HepG2 (cell line): ENCODE measurements at regions not wholly inside any gene's neighbourhood (a gene's known extent, or its start where the extent isn't known, plus 50 kb on each side); places are given as distances from the start of the nearest gene placed in this dataset.

ENCODE experiments used
- ATAC-seq: fragments of 200-7000 bp; cut with Tn5 transposase; 3 replicates; pipeline ENCODE4 v1.9.1; 2020; ENCODE audit warnings: mild to moderate bottlenecking, moderate library complexity
- BruUV-seq: library from RNA; stranded (reverse); fragments of 400-500 nt; replicated peaks from 2 replicates; lab custom pipeline; 2021; lab: Mats Ljungman, UMichigan
- CTCF ChIA-PET: fragments of 300-600 bp; formaldehyde crosslinking; extraction: SDS; loops from one replicate; lab custom pipeline; 2021; ENCODE audit warnings: low total read pairs, inconsistent platforms, low intra/inter-chr PET ratio; lab: Yijun Ruan, JAX
- POLR2A ChIA-PET: fragments of 350-600 bp; sonication (Branson Sonifier 250); formaldehyde crosslinking; loops from one replicate; lab custom pipeline; 2020; ENCODE audit warnings: antibody characterized with exemption, inconsistent platforms; lab: Yijun Ruan, JAX
- DNase-seq: peaks from one replicate; pipeline ENCODE4 v3.0.0-alpha.2; 2015; ENCODE audit warnings: low spot score
- FAIRE-seq: peaks from 3 replicates; lab custom pipeline; 2011; peaks lifted over from hg19 to GRCh38; lab: Jason Lieb, UNC
- H2AFZ ChIP-seq: one replicate; pipeline ENCODE4 v1.6.1; 2011; ENCODE audit warnings: low read length, inconsistent platforms
- H3K27ac ChIP-seq: fragments of 300-600 bp; 3 replicates; pipeline ENCODE4 v1.8.0; 2011; ENCODE audit warnings: mixed run types, mild to moderate bottlenecking, mixed read lengths, low read length, inconsistent platforms; ENCODE audit not compliant: insufficient read depth; ENCODE audit errors: extremely low read length
- H3K27me3 ChIP-seq, 2 experiments: fragments of 200-600 bp in 1 of 2; 2 replicates in 1 of 2; 3 replicates in 1 of 2; pipeline versions ENCODE4 v1.6.0 to v1.8.0; 2011; ENCODE audit warnings: low read length in 2 of 2, mild to moderate bottlenecking in 2 of 2, moderate library complexity in 2 of 2, inconsistent platforms in 1 of 2; ENCODE audit not compliant: insufficient read depth in 2 of 2, control insufficient read depth in 1 of 2
- H3K36me3 ChIP-seq, 2 experiments: fragments of 200-600 bp in 1 of 2; replicated peaks in 1 of 2; 2 replicates in 1 of 2; 3 replicates in 1 of 2; pipeline versions ENCODE4 v1.5.1 to v1.8.0; 2011; ENCODE audit warnings: low read length in 2 of 2, inconsistent platforms in 1 of 2; ENCODE audit not compliant: insufficient read depth in 2 of 2, control insufficient read depth in 1 of 2
- H3K4me1 ChIP-seq: 2 replicates; pipeline ENCODE4 v1.5.1; 2012; ENCODE audit warnings: low read length, inconsistent platforms; ENCODE audit not compliant: insufficient read depth
- H3K4me2 ChIP-seq: 2 replicates; pipeline ENCODE4 v1.6.0; 2011; ENCODE audit warnings: low read depth, low read length, inconsistent platforms
- H3K4me3 ChIP-seq, 3 experiments: fragments of 200-600 bp in 1 of 3; sonication (generic), shearing (Covaris generic) in 1 of 3; replicated peaks in 1 of 3; 2 replicates each; pipeline ENCODE4 v1.5.1; 2011 to 2016; ENCODE audit warnings: low read length in 3 of 3, inconsistent platforms in 2 of 3, low read depth in 2 of 3, mild to moderate bottlenecking in 2 of 3, control low read depth in 1 of 3, mixed read lengths in 1 of 3; ENCODE audit not compliant: insufficient read depth in 1 of 3
- H3K79me2 ChIP-seq: one replicate; pipeline ENCODE4 v1.6.1; 2011; ENCODE audit warnings: low read length, inconsistent platforms; ENCODE audit not compliant: insufficient read depth
- H3K9ac ChIP-seq: 2 replicates; pipeline ENCODE4 v1.6.0; 2011; ENCODE audit warnings: mild to moderate bottlenecking, low read depth, low read length, inconsistent platforms; ENCODE audit not compliant: insufficient read depth
- H3K9me3 ChIP-seq: 2 replicates; pipeline ENCODE4 v1.5.1; 2012; ENCODE audit warnings: mild to moderate bottlenecking, low read length
- H4K20me1 ChIP-seq: 2 replicates; pipeline ENCODE4 v1.6.0; 2011; ENCODE audit warnings: inconsistent platforms, mild to moderate bottlenecking, low read length, moderate library complexity; ENCODE audit not compliant: insufficient read depth
- ERF ChIP-seq: IDR thresholded peaks from 2 replicates; pipeline ENCODE4 v1.6.1; 2018; ENCODE audit warnings: missing biosample characterization, missing genetic modification reagents
- MAFF ChIP-seq: IDR thresholded peaks from 2 replicates; pipeline ENCODE4 v1.6.1; 2011; ENCODE audit warnings: low read depth, low read length, improper control_type of control experiment
- NPAS2 ChIP-seq: sonication (generic); formaldehyde crosslinking; IDR thresholded peaks from 2 replicates; pipeline ENCODE4 v1.8.0; 2022; ENCODE audit warnings: mild to moderate bottlenecking, missing genetic modification reagents, borderline replicate concordance
- RFXAP ChIP-seq: sonication (generic); formaldehyde crosslinking; IDR thresholded peaks from 2 replicates; pipeline ENCODE4 v1.4.0; 2020; ENCODE audit warnings: missing genetic modification reagents, borderline replicate concordance
- SIN3B ChIP-seq: fragments of 150-350 bp; IDR thresholded peaks from 2 replicates; pipeline ENCODE4 v1.6.1; 2014; ENCODE audit warnings: low read length
- SP4 ChIP-seq: sonication (generic); formaldehyde crosslinking; IDR thresholded peaks from 2 replicates; pipeline ENCODE4 v1.8.1; 2023; ENCODE audit warnings: mild to moderate bottlenecking, missing genetic modification reagents
- YEATS4 ChIP-seq: sonication (generic); formaldehyde crosslinking; IDR thresholded peaks from 2 replicates; pipeline ENCODE4 v1.4.0; 2020; ENCODE audit warnings: missing genetic modification reagents, borderline replicate concordance
- ZKSCAN1 ChIP-seq: fragments of 150-350 bp; IDR thresholded peaks from 2 replicates; pipeline ENCODE4 v1.6.1; 2014; ENCODE audit warnings: low read length
- ZNF580 ChIP-seq: IDR thresholded peaks from 2 replicates; pipeline ENCODE4 v1.6.1; 2016; ENCODE audit warnings: low read depth, borderline replicate concordance
- ZSCAN20 ChIP-seq: sonication (generic); formaldehyde crosslinking; IDR thresholded peaks from 2 replicates; pipeline ENCODE4 v1.4.0; 2020; ENCODE audit warnings: missing genetic modification reagents, mild to moderate bottlenecking, borderline replicate concordance
- in situ Hi-C: cut with HindIII; loops from 2 replicates; pipeline ENCODE4 v1.10.0; 2017; ENCODE audit warnings: low pct_unique_long_range_greater_than_20kb; ENCODE audit not compliant: extremely low pct_ligation_motif_present
- intact Hi-C: fragments of 100-400 bp; cut with micrococcal nuclease; formaldehyde crosslinking; loops from one replicate; pipeline ENCODE4 v1.10.0; 2022; ENCODE audit not compliant: unreplicated experiment
- TF ChIP-seq, protein P1 (sequence below): IDR thresholded peaks from 2 replicates; pipeline ENCODE4 v1.6.1; 2016; ENCODE audit warnings: low read depth, missing genetic modification reagents, missing compliant biosample characterization
- TF ChIP-seq, protein P2 (sequence below): sonication (generic); formaldehyde crosslinking; IDR thresholded peaks from 2 replicates; pipeline ENCODE4 v1.5.1; 2020; ENCODE audit warnings: mild to moderate bottlenecking, missing genetic modification reagents
- TF ChIP-seq, protein P3 (sequence below): sonication (generic); formaldehyde crosslinking; IDR thresholded peaks from 2 replicates; pipeline ENCODE4 v1.8.1; 2023; ENCODE audit warnings: mild to moderate bottlenecking, inconsistent platforms, moderate library complexity, missing genetic modification reagents, borderline replicate concordance

DNA sequence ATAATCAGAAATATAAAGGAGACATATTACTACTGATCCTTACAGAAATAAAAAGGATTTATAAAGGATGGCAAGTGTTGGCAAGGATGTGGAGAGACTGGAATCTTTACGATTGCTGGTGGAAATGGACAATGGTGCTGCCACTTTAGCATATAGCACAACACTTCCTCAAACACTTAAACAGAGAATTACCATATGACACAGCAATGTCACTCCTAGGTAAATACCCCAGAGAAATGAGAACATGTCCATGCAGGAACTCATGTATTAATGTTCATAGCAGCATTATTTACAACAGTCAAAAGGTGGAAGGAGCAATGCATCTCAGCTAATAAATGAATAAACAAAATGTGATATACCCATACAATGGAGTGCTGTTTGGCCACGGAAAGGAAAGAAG is 137.5 kb downstream of the NDUFA10 start (continued):
- TF ChIP-seq, protein P1, sequence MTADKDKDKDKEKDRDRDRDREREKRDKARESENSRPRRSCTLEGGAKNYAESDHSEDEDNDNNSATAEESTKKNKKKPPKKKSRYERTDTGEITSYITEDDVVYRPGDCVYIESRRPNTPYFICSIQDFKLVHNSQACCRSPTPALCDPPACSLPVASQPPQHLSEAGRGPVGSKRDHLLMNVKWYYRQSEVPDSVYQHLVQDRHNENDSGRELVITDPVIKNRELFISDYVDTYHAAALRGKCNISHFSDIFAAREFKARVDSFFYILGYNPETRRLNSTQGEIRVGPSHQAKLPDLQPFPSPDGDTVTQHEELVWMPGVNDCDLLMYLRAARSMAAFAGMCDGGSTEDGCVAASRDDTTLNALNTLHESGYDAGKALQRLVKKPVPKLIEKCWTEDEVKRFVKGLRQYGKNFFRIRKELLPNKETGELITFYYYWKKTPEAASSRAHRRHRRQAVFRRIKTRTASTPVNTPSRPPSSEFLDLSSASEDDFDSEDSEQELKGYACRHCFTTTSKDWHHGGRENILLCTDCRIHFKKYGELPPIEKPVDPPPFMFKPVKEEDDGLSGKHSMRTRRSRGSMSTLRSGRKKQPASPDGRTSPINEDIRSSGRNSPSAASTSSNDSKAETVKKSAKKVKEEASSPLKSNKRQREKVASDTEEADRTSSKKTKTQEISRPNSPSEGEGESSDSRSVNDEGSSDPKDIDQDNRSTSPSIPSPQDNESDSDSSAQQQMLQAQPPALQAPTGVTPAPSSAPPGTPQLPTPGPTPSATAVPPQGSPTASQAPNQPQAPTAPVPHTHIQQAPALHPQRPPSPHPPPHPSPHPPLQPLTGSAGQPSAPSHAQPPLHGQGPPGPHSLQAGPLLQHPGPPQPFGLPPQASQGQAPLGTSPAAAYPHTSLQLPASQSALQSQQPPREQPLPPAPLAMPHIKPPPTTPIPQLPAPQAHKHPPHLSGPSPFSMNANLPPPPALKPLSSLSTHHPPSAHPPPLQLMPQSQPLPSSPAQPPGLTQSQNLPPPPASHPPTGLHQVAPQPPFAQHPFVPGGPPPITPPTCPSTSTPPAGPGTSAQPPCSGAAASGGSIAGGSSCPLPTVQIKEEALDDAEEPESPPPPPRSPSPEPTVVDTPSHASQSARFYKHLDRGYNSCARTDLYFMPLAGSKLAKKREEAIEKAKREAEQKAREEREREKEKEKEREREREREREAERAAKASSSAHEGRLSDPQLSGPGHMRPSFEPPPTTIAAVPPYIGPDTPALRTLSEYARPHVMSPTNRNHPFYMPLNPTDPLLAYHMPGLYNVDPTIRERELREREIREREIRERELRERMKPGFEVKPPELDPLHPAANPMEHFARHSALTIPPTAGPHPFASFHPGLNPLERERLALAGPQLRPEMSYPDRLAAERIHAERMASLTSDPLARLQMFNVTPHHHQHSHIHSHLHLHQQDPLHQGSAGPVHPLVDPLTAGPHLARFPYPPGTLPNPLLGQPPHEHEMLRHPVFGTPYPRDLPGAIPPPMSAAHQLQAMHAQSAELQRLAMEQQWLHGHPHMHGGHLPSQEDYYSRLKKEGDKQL (CRISPR knock-in tag), result no peak

DNA sequence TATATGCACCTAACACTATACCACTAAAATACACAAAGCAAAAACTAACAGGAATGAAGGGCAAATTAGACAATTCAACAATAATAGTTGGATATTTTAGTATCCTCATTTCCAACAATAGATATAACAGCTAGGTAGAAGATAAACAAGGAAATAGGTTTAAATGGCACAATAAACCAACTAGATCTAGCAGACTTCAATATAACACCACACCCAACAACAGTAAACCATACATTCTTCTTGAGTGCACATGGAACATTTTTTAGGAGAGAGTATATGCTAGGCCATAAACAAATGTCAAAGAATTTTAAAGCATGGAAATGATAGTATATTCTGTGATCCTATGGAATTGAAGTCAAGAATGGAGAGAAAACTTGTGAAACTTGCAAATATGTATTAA is 138.4 kb downstream of the NDUFA10 start:
- no TSS peak for BruUV-seq
- Histone ChIP-seq H3K27me3 (peaks cover 0 to under 1% of the 10 kb centered on the region in 2 experiments; a peak in 2 of 5 replicates), H3K9me3 (peaks cover 18% of the 10 kb centered on the region), H3K4me2 (no peak overlapping the region), H3K4me3 (no peak overlapping the region), H3K4me1 (no peaks in the 10 kb centered on the region), H3K36me3 (no peaks in the 10 kb centered on the region), H2AFZ (no peak overlapping the region), H3K9ac (no peak overlapping the region), H3K79me2 (no peaks in the 10 kb centered on the region), H4K20me1 (no peaks in the 10 kb centered on the region), H3K27ac (no peak overlapping the region)
- POLR2A ChIA-PET, result no interaction called here
- no peak for FAIRE-seq
- CTCF ChIA-PET, result no interaction called here
- DNase-seq, result no peak
- no peak for ATAC-seq
- intact Hi-C loops (loop anchor here (10.0 kb wide), 1 partner anchor 852 kb away; no protein-coding TSS in a partner anchor), in situ Hi-C loops (no loop called here)
- TF ChIP-seq MAFF (no peak), ZKSCAN1 (no peak), YEATS4 (CRISPR knock-in tag) (no peak), NPAS2 (CRISPR knock-in tag) (no peak), ZNF580 (no peak), ZSCAN20 (CRISPR knock-in tag) (no peak), RFXAP (CRISPR knock-in tag) (no peak), SIN3B (no peak), SP4 (CRISPR knock-in tag) (no peak), ERF (CRISPR knock-in tag) (no peak)
- TF ChIP-seq, protein P2, sequence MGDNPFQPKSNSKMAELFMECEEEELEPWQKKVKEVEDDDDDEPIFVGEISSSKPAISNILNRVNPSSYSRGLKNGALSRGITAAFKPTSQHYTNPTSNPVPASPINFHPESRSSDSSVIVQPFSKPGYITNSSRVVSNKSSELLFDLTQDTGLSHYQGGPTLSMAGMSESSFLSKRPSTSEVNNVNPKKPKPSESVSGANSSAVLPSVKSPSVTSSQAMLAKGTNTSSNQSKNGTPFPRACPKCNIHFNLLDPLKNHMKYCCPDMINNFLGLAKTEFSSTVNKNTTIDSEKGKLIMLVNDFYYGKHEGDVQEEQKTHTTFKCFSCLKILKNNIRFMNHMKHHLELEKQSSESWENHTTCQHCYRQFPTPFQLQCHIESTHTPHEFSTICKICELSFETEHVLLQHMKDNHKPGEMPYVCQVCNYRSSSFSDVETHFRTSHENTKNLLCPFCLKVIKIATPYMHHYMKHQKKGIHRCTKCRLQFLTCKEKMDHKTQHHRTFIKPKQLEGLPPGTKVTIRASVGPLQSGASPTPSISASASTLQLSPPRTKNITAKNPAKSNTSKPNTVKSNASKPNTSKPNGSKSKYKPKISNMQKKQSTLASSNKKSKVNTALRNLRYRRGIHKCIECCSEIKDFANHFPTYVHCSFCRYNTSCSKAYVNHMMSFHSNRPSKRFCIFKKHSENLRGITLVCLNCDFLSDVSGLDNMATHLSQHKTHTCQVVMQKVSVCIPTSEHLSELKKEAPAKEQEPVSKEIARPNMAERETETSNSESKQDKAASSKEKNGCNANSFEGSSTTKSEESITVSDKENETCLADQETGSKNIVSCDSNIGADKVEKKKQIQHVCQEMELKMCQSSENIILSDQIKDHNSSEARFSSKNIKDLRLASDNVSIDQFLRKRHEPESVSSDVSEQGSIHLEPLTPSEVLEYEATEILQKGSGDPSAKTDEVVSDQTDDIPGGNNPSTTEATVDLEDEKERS (CRISPR knock-in tag), result no peak
- TF ChIP-seq, protein P3, sequence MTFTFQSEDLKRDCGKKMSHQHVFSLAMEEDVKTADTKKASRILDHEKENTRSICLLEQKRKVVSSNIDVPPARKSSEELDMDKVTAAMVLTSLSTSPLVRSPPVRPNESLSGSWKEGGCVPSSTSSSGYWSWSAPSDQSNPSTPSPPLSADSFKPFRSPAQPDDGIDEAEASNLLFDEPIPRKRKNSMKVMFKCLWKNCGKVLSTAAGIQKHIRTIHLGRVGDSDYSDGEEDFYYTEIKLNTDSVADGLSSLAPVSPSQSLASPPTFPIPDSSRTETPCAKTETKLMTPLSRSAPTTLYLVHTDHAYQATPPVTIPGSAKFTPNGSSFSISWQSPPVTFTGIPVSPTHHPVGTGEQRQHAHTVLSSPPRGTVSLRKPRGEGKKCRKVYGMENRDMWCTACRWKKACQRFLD (CRISPR knock-in tag), result no peak
